Natural killer cell (primary cell): ENCODE measurements at regions not wholly inside any gene's neighbourhood (a gene's known extent, or its start where the extent isn't known, plus 50 kb on each side); places are given as distances from the start of the nearest gene placed in this dataset.

Source experiments
- ATAC-seq, 3 donors: fragments of 150-1000 bp in 2 of 3; fragments of 200-7000 bp in 1 of 3; cut with Tn5 transposase; 1 replicate in 1 of 3; 2 replicates in 2 of 3; pipeline ENCODE4 v1.10.0; 2021; ENCODE audit warnings: mild to moderate bottlenecking in 2 of 3, moderate library complexity in 2 of 3
- DNase-seq, 2 donors: peaks; one replicate each; pipeline versions ENCODE4 v3.0.0 to v3.0.0-alpha.2; 2013 to 2021; ENCODE audit warnings: mixed read lengths in 1 of 2
- H3K27ac ChIP-seq: one replicate; pipeline ENCODE4 v1.5.1; 2013; ENCODE audit warnings: mild to moderate bottlenecking, low read length
- H3K27me3 ChIP-seq: one replicate; pipeline ENCODE4 v1.6.1; 2013; ENCODE audit warnings: low read length; ENCODE audit not compliant: control insufficient read depth, insufficient read depth
- H3K36me3 ChIP-seq: one replicate; pipeline ENCODE4 v1.6.1; 2013; ENCODE audit warnings: low read length; ENCODE audit not compliant: control insufficient read depth, insufficient read depth
- H3K4me1 ChIP-seq: one replicate; pipeline ENCODE4 v1.6.1; 2013; ENCODE audit warnings: low read length; ENCODE audit not compliant: control insufficient read depth, insufficient read depth
- H3K4me3 ChIP-seq: one replicate; pipeline ENCODE4 v1.5.1; 2013; ENCODE audit warnings: low read length
- H3K9me3 ChIP-seq: one replicate; pipeline ENCODE4 v1.6.1; 2013; ENCODE audit warnings: low read length; ENCODE audit not compliant: control insufficient read depth, insufficient read depth
- H3K27ac Mint-ChIP-seq, 2 donors: one replicate each; pipeline ENCODE4 v1.8.0; 2022; ENCODE audit warnings: mild to moderate bottlenecking in 2 of 2, mixed read lengths in 2 of 2, moderate library complexity in 1 of 2
- H3K27me3 Mint-ChIP-seq, 2 donors: one replicate each; pipeline ENCODE4 v1.8.0; 2022; ENCODE audit warnings: low read depth in 2 of 2, mixed read lengths in 2 of 2
- H3K36me3 Mint-ChIP-seq: one replicate; pipeline ENCODE4 v1.8.0; 2022; ENCODE audit warnings: mixed read lengths
- H3K4me1 Mint-ChIP-seq, 2 donors: one replicate each; pipeline ENCODE4 v1.8.0; 2022; ENCODE audit warnings: mixed read lengths in 2 of 2
- H3K4me3 Mint-ChIP-seq: one replicate; pipeline ENCODE4 v1.8.0; 2022; ENCODE audit warnings: mild to moderate bottlenecking, moderate library complexity, mixed read lengths
- H3K9me3 Mint-ChIP-seq, 2 donors: one replicate each; pipeline ENCODE4 v1.8.0; 2022; ENCODE audit warnings: mixed read lengths in 2 of 2
- WGBS: methylation state at CpG from one replicate; pipeline ENCODE4 v1.1.7; 2013; ENCODE audit warnings: missing lambda C conversion rate; ENCODE audit not compliant: insufficient coverage; 5-methylcytosine and 5-hydroxymethylcytosine counted together
- intact Hi-C: fragments of 100-400 bp; cut with micrococcal nuclease; formaldehyde crosslinking; loops from one replicate; pipeline ENCODE4 v1.14.2; 2022
- TF ChIP-seq, protein P1 (sequence below): fragments of 200-600 bp; IDR thresholded peaks from one replicate; pipeline ENCODE4 v1.8.0; 2022; ENCODE audit warnings: antibody characterized with exemption

- ATAC-seq (no peak), DNase-seq (no peak)
- Histone ChIP-seq H3K36me3 (no peaks in the 10 kb centered on the region), H3K27me3 (no peaks in the 10 kb centered on the region), H3K9me3 (peaks cover 6% of the 10 kb centered on the region), H3K4me1 (no peaks in the 10 kb centered on the region), H3K4me3 (no peak overlapping the region), H3K27ac (no peak overlapping the region)
- no peak overlapping the region for H3K4me3 Mint-ChIP-seq
- TF ChIP-seq, protein P1, sequence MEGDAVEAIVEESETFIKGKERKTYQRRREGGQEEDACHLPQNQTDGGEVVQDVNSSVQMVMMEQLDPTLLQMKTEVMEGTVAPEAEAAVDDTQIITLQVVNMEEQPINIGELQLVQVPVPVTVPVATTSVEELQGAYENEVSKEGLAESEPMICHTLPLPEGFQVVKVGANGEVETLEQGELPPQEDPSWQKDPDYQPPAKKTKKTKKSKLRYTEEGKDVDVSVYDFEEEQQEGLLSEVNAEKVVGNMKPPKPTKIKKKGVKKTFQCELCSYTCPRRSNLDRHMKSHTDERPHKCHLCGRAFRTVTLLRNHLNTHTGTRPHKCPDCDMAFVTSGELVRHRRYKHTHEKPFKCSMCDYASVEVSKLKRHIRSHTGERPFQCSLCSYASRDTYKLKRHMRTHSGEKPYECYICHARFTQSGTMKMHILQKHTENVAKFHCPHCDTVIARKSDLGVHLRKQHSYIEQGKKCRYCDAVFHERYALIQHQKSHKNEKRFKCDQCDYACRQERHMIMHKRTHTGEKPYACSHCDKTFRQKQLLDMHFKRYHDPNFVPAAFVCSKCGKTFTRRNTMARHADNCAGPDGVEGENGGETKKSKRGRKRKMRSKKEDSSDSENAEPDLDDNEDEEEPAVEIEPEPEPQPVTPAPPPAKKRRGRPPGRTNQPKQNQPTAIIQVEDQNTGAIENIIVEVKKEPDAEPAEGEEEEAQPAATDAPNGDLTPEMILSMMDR, result no peak
- no peaks in the 10 kb centered on the region for H3K27me3 Mint-ChIP-seq
- WGBS, result 92% methylated on average over 13 of the region's 13 CpGs
- H3K9me3 Mint-ChIP-seq, result peaks cover 9 to 17% of the 10 kb centered on the region in 2 donors
- no peak overlapping the region for H3K27ac Mint-ChIP-seq
- no peaks in the 10 kb centered on the region for H3K4me1 Mint-ChIP-seq
- intact Hi-C loops, result no loop called here
- no peaks in the 10 kb centered on the region for H3K36me3 Mint-ChIP-seq
Observed at GRCh38 chr7:49579408-49579807, 194.0 kb upstream of the VWC2 start.

- H3K27ac Mint-ChIP-seq, result no peak overlapping the region
- 66% methylated on average over 16 of the region's 16 CpGs for WGBS
- H3K36me3 Mint-ChIP-seq, result no peaks in the 10 kb centered on the region
- H3K4me1 Mint-ChIP-seq, result no peaks in the 10 kb centered on the region
- Histone ChIP-seq H3K4me3 (no peak overlapping the region), H3K27me3 (no peaks in the 10 kb centered on the region), H3K9me3 (peaks cover 6% of the 10 kb centered on the region), H3K4me1 (no peaks in the 10 kb centered on the region), H3K27ac (no peak overlapping the region), H3K36me3 (no peaks in the 10 kb centered on the region)
- intact Hi-C loops, result no loop called here
- peaks cover 11 to 14% of the 10 kb centered on the region in 2 donors for H3K9me3 Mint-ChIP-seq
- ATAC-seq (no peak), DNase-seq (no peak)
- TF ChIP-seq, protein P1, result no peak
- H3K27me3 Mint-ChIP-seq, result no peaks in the 10 kb centered on the region
- no peak overlapping the region for H3K4me3 Mint-ChIP-seq
Observed at GRCh38 chr7:49580000-49580399, 193.4 kb upstream of the VWC2 start.

GRCh38 chr7:49580761-49581160 lies 192.7 kb upstream of the VWC2 start:
- ATAC-seq (no peak), DNase-seq (no peak)
- Histone ChIP-seq H3K4me3 (no peak overlapping the region), H3K27me3 (no peaks in the 10 kb centered on the region), H3K36me3 (no peaks in the 10 kb centered on the region), H3K4me1 (no peaks in the 10 kb centered on the region), H3K27ac (no peak overlapping the region), H3K9me3 (peaks cover 6% of the 10 kb centered on the region)
- Mint-ChIP-seq H3K36me3 (no peaks in the 10 kb centered on the region), H3K9me3 (peaks cover 11 to 14% of the 10 kb centered on the region in 2 donors), H3K27ac (no peak overlapping the region), H3K4me1 (no peaks in the 10 kb centered on the region), H3K27me3 (no peaks in the 10 kb centered on the region), H3K4me3 (no peak overlapping the region)
- no CpG with 5 or more reads among the region's 1 CpG for WGBS
- TF ChIP-seq, protein P1, result no peak
- intact Hi-C loops, result no loop called here

GRCh38 chr7:49583440-49583839 lies 190.0 kb upstream of the VWC2 start:
- H3K27me3 Mint-ChIP-seq, result no peaks in the 10 kb centered on the region
- intact Hi-C loops, result no loop called here

More at GRCh38 chr7:49583440-49583839, 190.0 kb upstream of the VWC2 start:
- Histone ChIP-seq H3K36me3 (no peaks in the 10 kb centered on the region), H3K27ac (no peak overlapping the region), H3K4me1 (no peaks in the 10 kb centered on the region), H3K4me3 (no peak overlapping the region), H3K27me3 (no peaks in the 10 kb centered on the region), H3K9me3 (peaks cover 6% of the 10 kb centered on the region)
- Mint-ChIP-seq H3K4me1 (no peaks in the 10 kb centered on the region), H3K4me3 (no peak overlapping the region), H3K36me3 (no peaks in the 10 kb centered on the region), H3K9me3 (peaks cover 14% of the 10 kb centered on the region in 2 donors), H3K27ac (no peak overlapping the region)
- DNase-seq (no peak), ATAC-seq (no peak)
- TF ChIP-seq, protein P1, result no peak
- WGBS, result 73% methylated on average over 2 of the region's 4 CpGs
